ENCODE measurements at regions not wholly inside any gene's neighbourhood (a gene's known extent, or its start where the extent isn't known, plus 50 kb on each side); places are given as distances from the start of the nearest gene placed in this dataset.

DNA sequence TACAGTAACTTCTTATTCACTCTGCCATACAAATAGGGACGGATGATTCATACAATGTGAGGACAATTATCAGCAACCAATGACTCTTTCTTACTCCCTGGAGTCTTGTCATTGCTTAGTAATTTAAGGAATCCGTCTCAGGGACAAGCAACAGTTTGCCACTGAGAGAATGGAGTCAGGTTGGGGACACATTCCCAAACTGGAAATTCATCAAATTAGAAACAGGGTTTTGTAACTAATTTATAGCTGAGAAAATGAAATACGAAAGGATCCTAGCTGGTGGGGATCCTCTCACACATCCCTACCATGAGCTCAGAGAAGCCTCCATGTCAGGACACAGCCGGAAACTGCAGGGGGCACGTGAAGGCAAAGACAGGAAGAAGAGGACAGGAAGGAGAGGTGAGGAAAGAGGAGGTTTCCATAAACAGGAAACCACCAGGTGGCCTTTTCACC lies 50.4 kb upstream of the KDR start:
- DNase-seq (ENCODE audit: low spot score), result peak; percentile 53

DNA sequence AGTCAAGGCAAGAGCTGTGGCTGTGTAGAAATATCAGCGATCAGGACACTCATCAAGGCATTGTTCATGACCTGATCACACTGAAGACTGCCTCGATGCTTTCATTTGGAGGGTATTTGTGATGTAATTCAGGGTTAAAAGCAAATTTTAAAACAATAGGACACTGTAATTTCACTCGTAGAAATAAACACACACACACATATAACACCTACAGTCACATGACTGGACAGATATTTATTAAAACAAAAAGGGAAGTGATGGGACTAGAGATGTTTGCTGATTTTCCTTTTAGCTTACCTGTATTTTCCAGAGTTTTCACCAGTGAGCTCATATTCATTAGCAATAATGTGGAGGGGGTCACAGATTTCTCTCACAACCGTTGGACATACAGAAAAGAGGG lies 51.1 kb upstream of the KDR start:
- DNase-seq (ENCODE audit: low spot score), result no peak

- DNase-seq (ENCODE audit: low spot score), result no peak
These were observed 52.1 kb upstream of the KDR start for GRCh38 chr4:55177461-55177860.

DNA sequence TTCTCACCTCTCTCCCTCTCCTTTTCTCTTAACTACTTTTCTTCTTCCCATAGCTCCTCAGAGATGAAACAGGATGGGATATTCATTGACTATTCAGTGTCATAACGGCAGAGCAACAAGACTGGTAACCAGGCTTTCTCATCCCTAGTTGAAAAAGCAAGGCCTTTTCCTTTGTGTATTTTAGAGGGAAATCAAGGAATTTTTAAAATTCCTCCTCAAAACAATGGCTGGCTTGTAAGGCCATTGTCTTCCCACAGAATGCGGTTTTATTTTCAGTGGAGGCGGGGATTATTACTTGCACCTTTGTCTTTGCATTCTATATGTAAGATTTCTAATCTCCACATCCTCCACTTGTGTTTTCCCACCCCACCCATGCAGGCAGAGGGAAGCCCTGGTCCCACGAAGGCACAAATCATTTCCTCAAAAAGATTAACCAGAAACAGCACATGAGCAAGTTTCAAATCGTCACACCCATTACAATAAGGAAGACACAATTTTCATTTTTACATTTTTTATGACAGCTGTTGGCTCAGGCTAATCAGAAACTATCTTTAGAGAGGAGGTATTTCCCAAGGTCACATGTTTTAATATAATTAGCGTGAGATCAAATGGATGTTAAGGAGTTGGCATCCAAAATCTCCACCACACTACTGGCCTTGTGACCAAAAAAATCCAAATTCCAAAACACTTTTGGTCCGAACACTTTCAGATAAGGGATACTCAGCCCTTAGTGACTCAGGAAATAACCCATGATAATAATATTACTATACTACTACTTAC lies 53.0 kb upstream of the KDR start:
- no peak for DNase-seq (ENCODE audit: low spot score)

- no peak for DNase-seq (ENCODE audit: low spot score)
These were observed 55.9 kb upstream of the KDR start for GRCh38 chr4:55181010-55182005.

- DNase-seq (ENCODE audit: low spot score), result peak; percentile 71
These were observed 58.7 kb upstream of the KDR start for GRCh38 chr4:55183926-55184599.

GRCh38 chr4:55184600-55185523 lies 59.5 kb upstream of the KDR start:
- no peak for DNase-seq (ENCODE audit: low spot score)

DNA sequence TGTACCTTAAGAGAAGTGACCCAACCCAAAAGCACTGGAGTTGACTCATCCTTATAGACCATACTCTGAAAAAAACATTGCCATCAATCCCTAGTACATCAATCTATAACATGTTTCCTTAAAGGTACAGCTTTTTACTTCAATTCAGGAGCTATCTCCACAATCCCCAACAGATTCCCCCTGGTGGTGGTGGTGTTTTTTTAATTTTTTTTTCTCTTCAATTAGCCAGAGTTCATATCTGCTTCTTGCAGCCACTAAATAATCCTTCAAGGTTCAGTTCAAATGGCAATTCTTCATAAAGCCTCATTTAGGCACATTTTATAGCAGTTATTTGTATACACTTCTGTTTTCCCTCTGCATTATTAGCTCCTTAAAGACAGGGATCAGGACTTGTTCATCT lies 60.7 kb upstream of the KDR start:
- DNase-seq (ENCODE audit: low spot score), result no peak

- DNase-seq (ENCODE audit: low spot score), result no peak
These were observed 61.3 kb upstream of the KDR start for GRCh38 chr4:55186700-55187099.

GRCh38 chr4:55214172-55214571 lies 88.8 kb upstream of the KDR start:
- DNase-seq (ENCODE audit: low spot score), result no peak

- DNase-seq (ENCODE audit: low spot score), result no peak
These were observed 89.7 kb upstream of the KDR start for GRCh38 chr4:55215087-55215486.

GRCh38 chr4:55216863-55217635 lies 91.7 kb upstream of the KDR start:
- no peak for DNase-seq (ENCODE audit: low spot score)

- no peak for DNase-seq (ENCODE audit: low spot score)
These were observed 92.6 kb upstream of the KDR start for GRCh38 chr4:55218041-55218440.

GRCh38 chr4:55237839-55238238 lies 108.2 kb upstream of the SRD5A3 start:
- DNase-seq (ENCODE audit: low spot score), result no peak

DNA sequence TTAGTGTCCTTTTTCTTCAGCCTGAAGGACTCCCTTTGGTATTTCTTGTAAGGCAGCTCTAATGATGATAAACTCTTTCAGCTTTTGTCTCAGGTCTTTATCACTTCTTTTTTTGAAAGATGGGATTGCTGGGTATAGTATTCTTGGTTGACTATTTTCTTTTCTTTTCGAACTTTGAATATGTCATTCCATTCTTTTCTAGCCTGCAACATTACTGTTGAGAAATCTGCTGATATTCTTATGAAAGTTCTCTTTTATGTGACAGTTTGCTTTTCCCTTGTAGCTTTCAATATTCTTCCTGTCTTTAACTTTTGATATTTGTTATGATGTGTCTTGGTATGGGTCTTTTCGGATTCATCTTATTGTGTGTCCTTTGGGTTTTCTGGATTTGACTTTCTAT lies 107.6 kb upstream of the SRD5A3 start:
- DNase-seq (ENCODE audit: low spot score), result no peak

DNA sequence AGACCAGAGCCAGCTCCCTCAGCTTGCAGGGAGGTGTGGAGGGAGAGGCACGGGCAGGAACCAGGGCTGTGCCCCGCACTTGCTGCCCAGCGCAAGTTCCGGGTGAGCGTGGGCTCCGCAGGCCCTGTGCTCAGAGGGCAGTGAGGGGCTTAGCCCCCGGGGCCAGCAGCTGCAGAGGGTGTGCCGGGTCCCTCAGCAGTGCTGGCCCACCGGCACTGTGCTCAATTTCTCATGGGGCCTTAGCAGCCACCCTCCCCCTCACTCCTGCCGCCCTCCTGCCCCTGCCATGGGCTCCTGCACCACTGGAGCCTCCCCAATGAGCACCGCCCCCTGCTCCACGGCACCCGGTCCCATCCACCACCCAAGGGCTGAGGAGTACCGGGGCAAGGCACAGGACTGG lies 104.6 kb upstream of the SRD5A3 start:
- no peak for DNase-seq (ENCODE audit: low spot score)

DNA sequence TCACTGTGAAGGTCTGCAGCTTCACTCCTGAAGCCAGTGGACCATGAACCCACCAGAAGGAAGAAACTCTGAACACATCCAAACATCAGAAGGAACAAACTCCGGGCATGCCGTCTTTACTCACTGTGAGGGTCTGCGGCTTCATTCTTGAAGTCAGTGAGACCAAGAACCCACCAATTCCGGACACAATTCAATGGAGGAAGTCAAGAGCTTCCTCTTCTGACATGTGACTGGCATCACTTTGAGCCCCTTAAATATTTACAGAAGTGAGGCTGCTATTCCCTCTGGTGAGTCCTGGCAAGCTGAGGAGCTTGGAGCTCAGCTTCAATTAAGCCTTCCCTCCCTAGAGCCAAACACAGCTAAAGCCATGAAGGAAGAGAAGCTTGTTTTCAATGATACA lies 103.5 kb upstream of the SRD5A3 start:
- no peak for DNase-seq (ENCODE audit: low spot score)

GRCh38 chr4:55247521-55247920 lies 98.5 kb upstream of the SRD5A3 start:
- no peak for DNase-seq (ENCODE audit: low spot score)

GRCh38 chr4:55248756-55249155 lies 97.3 kb upstream of the SRD5A3 start:
- no peak for DNase-seq (ENCODE audit: low spot score)

GRCh38 chr4:55249476-55249875 lies 96.6 kb upstream of the SRD5A3 start:
- no peak for DNase-seq (ENCODE audit: low spot score)

DNA sequence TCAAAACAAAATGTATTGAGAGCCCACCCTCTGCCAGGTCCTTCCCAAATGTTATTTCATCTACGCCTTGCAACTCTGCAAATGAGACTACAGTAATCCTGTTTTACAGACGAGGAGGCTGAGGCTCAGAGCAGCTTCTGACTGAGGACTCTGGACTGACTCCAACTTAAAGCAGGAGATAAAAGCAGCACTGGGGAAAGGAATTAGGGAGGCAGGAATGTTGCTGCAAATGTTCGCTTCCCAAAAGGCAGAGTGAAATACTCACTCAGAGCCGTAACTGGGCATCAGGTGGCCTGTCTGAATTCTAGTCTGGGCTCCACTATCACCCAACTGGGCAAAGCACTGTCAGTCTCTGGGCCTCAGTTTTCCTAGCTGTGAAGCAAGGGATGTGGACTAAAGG lies 94.7 kb upstream of the SRD5A3 start:
- DNase-seq (ENCODE audit: low spot score), result no peak
